ENCODE measurements at regions not wholly inside any gene's neighbourhood (a gene's known extent, or its start where the extent isn't known, plus 50 kb on each side); places are given as distances from the start of the nearest gene placed in this dataset.

GRCh38 chr12:126312457-126312856 lies 1247.2 kb downstream of the AACS start:
- TF ChIP-seq RAD21 (conservative IDR thresholded peaks at IDR 0.05) (no peak), POLR2AphosphoS5 (IDR thresholded peaks at IDR 0.05) (no peak), MXI1 (conservative IDR thresholded peaks at IDR 0.05; ENCODE audit: poor library complexity, severe bottlenecking) (no peak), EP300 (conservative IDR thresholded peaks at IDR 0.05; ENCODE audit: poor library complexity, severe bottlenecking) (no peak), EZH2 (IDR thresholded peaks at IDR 0.05; ENCODE audit: borderline replicate concordance, insufficient read depth, low read length, poor library complexity, severe bottlenecking) (no peak), CTCF (IDR thresholded peaks at IDR 0.05; ENCODE audit: poor library complexity, severe bottlenecking) (no peak), TAF1 (IDR thresholded peaks at IDR 0.05; ENCODE audit: low read depth) (no peak), SMC3 (conservative IDR thresholded peaks at IDR 0.05; ENCODE audit: poor library complexity) (no peak)
- TF ChIP-seq, protein P1, sequence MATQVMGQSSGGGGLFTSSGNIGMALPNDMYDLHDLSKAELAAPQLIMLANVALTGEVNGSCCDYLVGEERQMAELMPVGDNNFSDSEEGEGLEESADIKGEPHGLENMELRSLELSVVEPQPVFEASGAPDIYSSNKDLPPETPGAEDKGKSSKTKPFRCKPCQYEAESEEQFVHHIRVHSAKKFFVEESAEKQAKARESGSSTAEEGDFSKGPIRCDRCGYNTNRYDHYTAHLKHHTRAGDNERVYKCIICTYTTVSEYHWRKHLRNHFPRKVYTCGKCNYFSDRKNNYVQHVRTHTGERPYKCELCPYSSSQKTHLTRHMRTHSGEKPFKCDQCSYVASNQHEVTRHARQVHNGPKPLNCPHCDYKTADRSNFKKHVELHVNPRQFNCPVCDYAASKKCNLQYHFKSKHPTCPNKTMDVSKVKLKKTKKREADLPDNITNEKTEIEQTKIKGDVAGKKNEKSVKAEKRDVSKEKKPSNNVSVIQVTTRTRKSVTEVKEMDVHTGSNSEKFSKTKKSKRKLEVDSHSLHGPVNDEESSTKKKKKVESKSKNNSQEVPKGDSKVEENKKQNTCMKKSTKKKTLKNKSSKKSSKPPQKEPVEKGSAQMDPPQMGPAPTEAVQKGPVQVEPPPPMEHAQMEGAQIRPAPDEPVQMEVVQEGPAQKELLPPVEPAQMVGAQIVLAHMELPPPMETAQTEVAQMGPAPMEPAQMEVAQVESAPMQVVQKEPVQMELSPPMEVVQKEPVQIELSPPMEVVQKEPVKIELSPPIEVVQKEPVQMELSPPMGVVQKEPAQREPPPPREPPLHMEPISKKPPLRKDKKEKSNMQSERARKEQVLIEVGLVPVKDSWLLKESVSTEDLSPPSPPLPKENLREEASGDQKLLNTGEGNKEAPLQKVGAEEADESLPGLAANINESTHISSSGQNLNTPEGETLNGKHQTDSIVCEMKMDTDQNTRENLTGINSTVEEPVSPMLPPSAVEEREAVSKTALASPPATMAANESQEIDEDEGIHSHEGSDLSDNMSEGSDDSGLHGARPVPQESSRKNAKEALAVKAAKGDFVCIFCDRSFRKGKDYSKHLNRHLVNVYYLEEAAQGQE (IDR thresholded peaks at IDR 0.05; ENCODE audit: borderline replicate concordance), result no peak
- Histone ChIP-seq H3K27ac (ENCODE audit: low read length) (no peak overlapping the region), H3F3A (ENCODE audit: insufficient read depth, low read length, poor library complexity, severe bottlenecking) (no peaks in the 10 kb centered on the region), H3K36me3 (ENCODE audit: insufficient read depth, low read length) (no peaks in the 10 kb centered on the region), H2AFZ (ENCODE audit: low read depth, low read length) (no peak overlapping the region), H3K79me2 (replicated peaks; ENCODE audit: insufficient read depth, low read length) (no peaks in the 10 kb centered on the region), H4K20me1 (ENCODE audit: insufficient read depth) (no peaks in the 10 kb centered on the region), H3K4me2 (ENCODE audit: low read length) (no peak overlapping the region), H3K4me3 (ENCODE audit: low read length) (no peak overlapping the region), H3K9me3 (ENCODE audit: low read length) (no peaks in the 10 kb centered on the region), H3K27me3 (ENCODE audit: insufficient read depth, low read depth, low read length) (no peaks in the 10 kb centered on the region), H3K9ac (ENCODE audit: low read length) (no peak overlapping the region), H3K9me2 (ENCODE audit: insufficient read depth, low read length) (no peaks in the 10 kb centered on the region)

GRCh38 chr12:126316411-126316810 lies 1251.2 kb downstream of the AACS start:
- Histone ChIP-seq H3K9me3 (ENCODE audit: low read length) (no peaks in the 10 kb centered on the region), H3K9me2 (ENCODE audit: insufficient read depth, low read length) (no peaks in the 10 kb centered on the region), H3K9ac (ENCODE audit: low read length) (no peak overlapping the region), H3K4me2 (ENCODE audit: low read length) (no peak overlapping the region), H3F3A (ENCODE audit: insufficient read depth, low read length, poor library complexity, severe bottlenecking) (no peaks in the 10 kb centered on the region), H2AFZ (ENCODE audit: low read depth, low read length) (no peak overlapping the region), H3K27ac (ENCODE audit: low read length) (peak overlapping the region; percentile 36), H3K4me3 (ENCODE audit: low read length) (no peak overlapping the region), H4K20me1 (ENCODE audit: insufficient read depth) (no peaks in the 10 kb centered on the region), H3K27me3 (ENCODE audit: insufficient read depth, low read depth, low read length) (no peaks in the 10 kb centered on the region), H3K79me2 (replicated peaks; ENCODE audit: insufficient read depth, low read length) (no peaks in the 10 kb centered on the region), H3K36me3 (ENCODE audit: insufficient read depth, low read length) (no peaks in the 10 kb centered on the region)
- TF ChIP-seq EZH2 (IDR thresholded peaks at IDR 0.05; ENCODE audit: borderline replicate concordance, insufficient read depth, low read length, poor library complexity, severe bottlenecking) (no peak), MXI1 (conservative IDR thresholded peaks at IDR 0.05; ENCODE audit: poor library complexity, severe bottlenecking) (no peak), TAF1 (IDR thresholded peaks at IDR 0.05; ENCODE audit: low read depth) (no peak), POLR2AphosphoS5 (IDR thresholded peaks at IDR 0.05) (no peak), RAD21 (conservative IDR thresholded peaks at IDR 0.05) (peak; percentile 11), CTCF (IDR thresholded peaks at IDR 0.05; ENCODE audit: poor library complexity, severe bottlenecking) (no peak), SMC3 (conservative IDR thresholded peaks at IDR 0.05; ENCODE audit: poor library complexity) (no peak)
- TF ChIP-seq, protein P1 (IDR thresholded peaks at IDR 0.05; ENCODE audit: borderline replicate concordance), result no peak
